GM13976 (cell line): ENCODE measurements at regions not wholly inside any gene's neighbourhood (a gene's known extent, or its start where the extent isn't known, plus 50 kb on each side); places are given as distances from the start of the nearest gene placed in this dataset.

ENCODE experiments used
- DNase-seq: peaks from one replicate; pipeline ENCODE4 v3.0.0; 2012; ENCODE audit warnings: low spot score
- in situ Hi-C: fragments of 300-500 bp; cut with MboI; formaldehyde crosslinking; loops from one replicate; pipeline ENCODE4 v1.12.0; 2022; ENCODE audit warnings: low sequenced_read_pairs, mixed read lengths, inconsistent platforms; ENCODE audit not compliant: unreplicated experiment
- TF ChIP-seq, protein P1 (sequence below): IDR thresholded peaks from 2 replicates; pipeline ENCODE4 v1.5.1; 2012; ENCODE audit warnings: borderline replicate concordance, mild to moderate bottlenecking; ENCODE audit not compliant: insufficient read depth; ENCODE audit errors: extremely low read depth, missing control alignments, control extremely low read depth

DNA sequence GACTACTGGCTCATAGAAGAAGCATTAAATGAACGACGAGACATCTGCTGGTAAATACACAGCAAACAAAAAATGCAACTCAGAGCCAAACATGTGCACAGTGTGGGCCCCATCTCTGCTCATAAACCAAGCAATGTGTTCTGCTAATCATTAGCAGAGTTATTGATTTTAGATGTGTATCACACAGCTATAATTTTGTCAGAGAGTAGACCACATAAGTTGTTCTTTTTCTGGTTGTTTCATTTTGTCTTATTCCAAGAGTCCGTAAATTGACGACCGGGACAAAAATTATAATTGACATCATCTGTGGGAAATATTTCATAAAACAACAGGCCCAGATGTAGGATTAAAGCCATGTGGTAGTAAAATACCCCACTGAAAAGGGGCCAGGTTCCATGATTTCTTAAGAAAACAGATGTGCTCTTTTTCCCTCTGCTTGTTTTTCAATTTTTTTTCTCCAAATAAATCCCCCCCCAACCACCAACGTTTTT is 423.6 kb downstream of the HAO1 start:
- in situ Hi-C loops: no loop called here
- TF ChIP-seq, protein P1, sequence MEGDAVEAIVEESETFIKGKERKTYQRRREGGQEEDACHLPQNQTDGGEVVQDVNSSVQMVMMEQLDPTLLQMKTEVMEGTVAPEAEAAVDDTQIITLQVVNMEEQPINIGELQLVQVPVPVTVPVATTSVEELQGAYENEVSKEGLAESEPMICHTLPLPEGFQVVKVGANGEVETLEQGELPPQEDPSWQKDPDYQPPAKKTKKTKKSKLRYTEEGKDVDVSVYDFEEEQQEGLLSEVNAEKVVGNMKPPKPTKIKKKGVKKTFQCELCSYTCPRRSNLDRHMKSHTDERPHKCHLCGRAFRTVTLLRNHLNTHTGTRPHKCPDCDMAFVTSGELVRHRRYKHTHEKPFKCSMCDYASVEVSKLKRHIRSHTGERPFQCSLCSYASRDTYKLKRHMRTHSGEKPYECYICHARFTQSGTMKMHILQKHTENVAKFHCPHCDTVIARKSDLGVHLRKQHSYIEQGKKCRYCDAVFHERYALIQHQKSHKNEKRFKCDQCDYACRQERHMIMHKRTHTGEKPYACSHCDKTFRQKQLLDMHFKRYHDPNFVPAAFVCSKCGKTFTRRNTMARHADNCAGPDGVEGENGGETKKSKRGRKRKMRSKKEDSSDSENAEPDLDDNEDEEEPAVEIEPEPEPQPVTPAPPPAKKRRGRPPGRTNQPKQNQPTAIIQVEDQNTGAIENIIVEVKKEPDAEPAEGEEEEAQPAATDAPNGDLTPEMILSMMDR: no peak
- no peak for DNase-seq

GRCh38 chr20:7520361-7520760 is 419.9 kb downstream of the HAO1 start:
- TF ChIP-seq, protein P1: no peak

DNA sequence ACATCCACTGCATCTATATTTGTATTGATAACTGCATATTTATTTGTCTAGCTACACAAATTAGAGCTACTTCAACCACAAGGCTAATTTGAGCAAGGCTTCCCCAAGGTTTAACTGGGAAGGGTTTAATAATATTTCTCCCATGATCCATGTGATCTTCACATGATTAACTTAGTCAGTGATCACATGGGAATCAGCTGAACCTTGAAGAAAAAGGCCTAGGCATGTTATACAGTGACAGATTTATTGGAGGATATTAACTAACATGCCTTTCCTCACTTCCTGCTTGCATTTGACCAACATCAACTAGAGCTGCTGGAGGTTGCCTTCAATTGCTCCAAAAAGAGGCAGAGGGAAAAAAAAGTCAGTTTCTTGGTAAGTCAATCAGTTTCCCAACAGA is 417.0 kb downstream of the HAO1 start:
- TF ChIP-seq, protein P1: no peak
- in situ Hi-C loops: no loop called here
- no peak for DNase-seq

More at GRCh38 chr20:7520361-7520760, 419.9 kb downstream of the HAO1 start:
- no peak for DNase-seq
- in situ Hi-C loops: no loop called here

GRCh38 chr20:7540018-7540417 is 400.2 kb downstream of the HAO1 start:
- in situ Hi-C loops: no loop called here
- TF ChIP-seq, protein P1: no peak
- DNase-seq: no peak

- in situ Hi-C loops: no loop called here
- no peak for DNase-seq
- TF ChIP-seq, protein P1: no peak
Measured at GRCh38 chr20:7540923-7541322, 399.3 kb downstream of the HAO1 start.

DNA sequence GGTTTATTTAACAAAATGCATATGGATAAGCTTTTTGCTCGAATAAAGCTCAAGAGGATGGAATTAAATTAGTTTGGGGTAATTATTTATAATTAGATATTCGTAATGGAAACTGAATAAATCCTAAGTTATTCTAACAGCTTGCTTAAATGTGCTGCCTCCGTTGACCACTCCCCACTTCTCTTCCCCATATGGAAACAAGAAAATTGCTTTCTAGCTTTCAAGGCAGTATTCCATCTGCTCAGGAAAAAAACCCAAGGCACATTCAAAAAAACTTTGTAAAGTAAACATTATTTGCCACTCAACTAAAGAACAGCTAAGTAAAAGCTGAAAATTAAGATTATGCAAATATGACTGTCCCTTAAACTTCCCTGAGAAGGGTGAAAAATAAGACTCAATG is 369.2 kb downstream of the HAO1 start:
- DNase-seq: no peak
- TF ChIP-seq, protein P1: no peak
- in situ Hi-C loops: no loop called here
